ENCODE measurements at regions not wholly inside any gene's neighbourhood (a gene's known extent, or its start where the extent isn't known, plus 50 kb on each side); places are given as distances from the start of the nearest gene placed in this dataset.

DNA sequence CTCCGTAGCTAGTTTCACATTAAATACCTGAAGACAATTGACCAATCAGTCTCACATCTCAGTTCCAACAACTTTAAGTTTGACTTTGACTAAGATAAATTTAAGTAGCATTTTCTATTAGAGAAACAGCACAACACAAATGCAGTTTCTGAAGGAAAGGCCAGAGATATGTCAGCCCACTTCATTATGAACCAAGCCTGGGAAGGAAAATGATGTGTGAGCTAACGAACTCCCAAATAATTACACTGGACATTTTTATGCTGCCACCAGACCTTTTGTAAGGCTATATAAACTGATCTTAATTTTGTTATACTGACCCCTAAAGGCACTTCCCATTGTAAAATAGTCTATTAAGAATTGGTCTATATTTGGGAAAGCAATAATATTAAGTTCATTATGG lies 57.9 kb upstream of the DACH1 start:
- Histone ChIP-seq H3K27ac (no peak overlapping the region), H3K36me3 (no peaks in the 10 kb centered on the region), H3K4me1 (no peaks in the 10 kb centered on the region), H3K4me3 (no peak overlapping the region), H3K9me3 (no peaks in the 10 kb centered on the region), H3K27me3 (no peaks in the 10 kb centered on the region)
- intact Hi-C loops (cut with DNase I), result no loop called here
- no peak for TF ChIP-seq EP300 (IDR thresholded peaks at IDR 0.05)
- WGBS, 2 donors, result 69 to 91% methylated on average over 2 of the region's 2 CpGs
- no peak for DNase-seq

DNA sequence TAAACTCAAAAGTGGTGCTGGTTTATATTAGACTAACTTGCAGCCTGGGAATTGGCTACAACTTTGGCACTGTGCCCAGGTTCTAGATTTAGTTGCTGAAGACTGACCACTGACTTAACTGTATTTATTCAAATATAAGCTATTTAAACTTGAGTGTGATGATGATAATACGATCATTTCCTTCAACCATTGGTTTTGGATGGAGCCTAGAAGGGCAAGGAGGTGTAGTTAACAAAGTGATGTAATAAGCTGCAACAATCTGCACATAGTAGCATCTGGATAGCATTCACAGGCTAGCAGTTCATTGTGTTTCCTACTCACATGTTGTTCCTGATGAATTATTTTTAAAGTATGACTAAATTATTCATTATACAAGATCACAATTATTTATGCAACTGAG lies 55.2 kb upstream of the DACH1 start:
- no peak for DNase-seq
- no peak for TF ChIP-seq POLR2A (IDR thresholded peaks at IDR 0.05)
- TF ChIP-seq POLR2AphosphoS5 (IDR thresholded peaks at IDR 0.05), result no peak
- no peak for TF ChIP-seq EP300 (IDR thresholded peaks at IDR 0.05)
- TF ChIP-seq, protein P1, sequence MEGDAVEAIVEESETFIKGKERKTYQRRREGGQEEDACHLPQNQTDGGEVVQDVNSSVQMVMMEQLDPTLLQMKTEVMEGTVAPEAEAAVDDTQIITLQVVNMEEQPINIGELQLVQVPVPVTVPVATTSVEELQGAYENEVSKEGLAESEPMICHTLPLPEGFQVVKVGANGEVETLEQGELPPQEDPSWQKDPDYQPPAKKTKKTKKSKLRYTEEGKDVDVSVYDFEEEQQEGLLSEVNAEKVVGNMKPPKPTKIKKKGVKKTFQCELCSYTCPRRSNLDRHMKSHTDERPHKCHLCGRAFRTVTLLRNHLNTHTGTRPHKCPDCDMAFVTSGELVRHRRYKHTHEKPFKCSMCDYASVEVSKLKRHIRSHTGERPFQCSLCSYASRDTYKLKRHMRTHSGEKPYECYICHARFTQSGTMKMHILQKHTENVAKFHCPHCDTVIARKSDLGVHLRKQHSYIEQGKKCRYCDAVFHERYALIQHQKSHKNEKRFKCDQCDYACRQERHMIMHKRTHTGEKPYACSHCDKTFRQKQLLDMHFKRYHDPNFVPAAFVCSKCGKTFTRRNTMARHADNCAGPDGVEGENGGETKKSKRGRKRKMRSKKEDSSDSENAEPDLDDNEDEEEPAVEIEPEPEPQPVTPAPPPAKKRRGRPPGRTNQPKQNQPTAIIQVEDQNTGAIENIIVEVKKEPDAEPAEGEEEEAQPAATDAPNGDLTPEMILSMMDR (IDR thresholded peaks at IDR 0.05), result no peak
- 59 to 79% methylated on average over 1 of the region's 1 CpG for WGBS, 2 donors
- H3K4me3 ChIP-seq, result no peak overlapping the region
- no peaks in the 10 kb centered on the region for H3K9me3 ChIP-seq
- no peaks in the 10 kb centered on the region for H3K36me3 ChIP-seq
- no peak overlapping the region for H3K27ac ChIP-seq
- H3K4me1 ChIP-seq, result no peaks in the 10 kb centered on the region
- intact Hi-C loops (cut with DNase I), result no loop called here
- no peaks in the 10 kb centered on the region for H3K27me3 ChIP-seq

Small RNAs in the stretch of these regions (small RNA-seq; reads per million reads assigned to genes)
- gene RF00263 (0 reads per million in 3 donors), gene RF00411 (0 reads per million in 3 donors), gene RF00440 (0 reads per million in 3 donors), gene RF02271 (0 reads per million in 3 donors), gene RPL18AP17 (0 reads per million in 3 donors)

Measured in sigmoid colon (tissue), 6 donors.